Activated CD4-positive, alpha-beta T cell treated with anti-CD3 and anti-CD28 coated beads, Interleukin-2, amount 10 ng/mL, durations not matched to agents 24 days and 14 days (primary cell): ENCODE measurements at regions not wholly inside any gene's neighbourhood (a gene's known extent, or its start where the extent isn't known, plus 50 kb on each side); places are given as distances from the start of the nearest gene placed in this dataset.

Experiments used
- DNase-seq: peaks from one replicate; pipeline ENCODE4 v3.0.0; 2022
- H3K27ac Mint-ChIP-seq: one replicate; pipeline ENCODE4 v1.8.0; 2022; ENCODE audit warnings: mild to moderate bottlenecking, mixed read lengths
- H3K27me3 Mint-ChIP-seq: one replicate; pipeline ENCODE4 v1.8.0; 2022; ENCODE audit warnings: mixed read lengths
- H3K36me3 Mint-ChIP-seq: one replicate; pipeline ENCODE4 v1.8.0; 2022; ENCODE audit warnings: low read depth, mild to moderate bottlenecking, mixed read lengths
- H3K4me1 Mint-ChIP-seq: one replicate; pipeline ENCODE4 v1.8.0; 2021; ENCODE audit warnings: mixed read lengths
- H3K4me3 Mint-ChIP-seq: one replicate; pipeline ENCODE4 v1.8.0; 2022; ENCODE audit warnings: mild to moderate bottlenecking, moderate library complexity, mixed read lengths
- H3K9me3 Mint-ChIP-seq: one replicate; pipeline ENCODE4 v1.8.0; 2021; ENCODE audit warnings: mixed read lengths
- intact Hi-C: fragments of 100-400 bp; cut with micrococcal nuclease; formaldehyde crosslinking; loops from one replicate; pipeline ENCODE4 v1.15.1; 2023

- Mint-ChIP-seq H3K4me3 (no peak overlapping the region), H3K27me3 (peaks cover 2% of the 10 kb centered on the region), H3K36me3 (no peaks in the 10 kb centered on the region), H3K27ac (no peak overlapping the region), H3K4me1 (no peaks in the 10 kb centered on the region), H3K9me3 (no peaks in the 10 kb centered on the region)
- intact Hi-C loops: no loop called here
- no peak for DNase-seq
These were observed 171.5 kb downstream of the RCN1 start for GRCh38 chr11:32262367-32262766.

- no peaks in the 10 kb centered on the region for H3K36me3 Mint-ChIP-seq
- intact Hi-C loops: no loop called here
- peaks cover 3% of the 10 kb centered on the region for H3K4me1 Mint-ChIP-seq
- H3K4me3 Mint-ChIP-seq: no peak overlapping the region
- H3K27ac Mint-ChIP-seq: no peak overlapping the region
- H3K27me3 Mint-ChIP-seq: peaks cover 4% of the 10 kb centered on the region
- no peak for DNase-seq
- no peaks in the 10 kb centered on the region for H3K9me3 Mint-ChIP-seq
These were observed 169.4 kb downstream of the WT1 start for GRCh38 chr11:32265911-32266310.

GRCh38 chr11:32266601-32267000, 168.7 kb downstream of the WT1 start:
- no peaks in the 10 kb centered on the region for H3K36me3 Mint-ChIP-seq
- DNase-seq: no peak
- H3K4me1 Mint-ChIP-seq: peaks cover 3% of the 10 kb centered on the region
- no peak overlapping the region for H3K4me3 Mint-ChIP-seq
- H3K27ac Mint-ChIP-seq: no peak overlapping the region
- no peaks in the 10 kb centered on the region for H3K9me3 Mint-ChIP-seq
- intact Hi-C loops: no loop called here
- peaks cover 4% of the 10 kb centered on the region for H3K27me3 Mint-ChIP-seq

GRCh38 chr11:32267679-32268187, 167.6 kb downstream of the WT1 start:
- Mint-ChIP-seq H3K27me3 (peaks cover 4% of the 10 kb centered on the region), H3K4me3 (no peak overlapping the region), H3K27ac (no peak overlapping the region), H3K4me1 (peaks cover 3% of the 10 kb centered on the region), H3K9me3 (no peaks in the 10 kb centered on the region), H3K36me3 (no peaks in the 10 kb centered on the region)
- intact Hi-C loops: no loop called here
- no peak for DNase-seq

- peaks cover 6% of the 10 kb centered on the region for H3K27me3 Mint-ChIP-seq
- H3K4me3 Mint-ChIP-seq: no peak overlapping the region
- H3K9me3 Mint-ChIP-seq: no peaks in the 10 kb centered on the region
- no peak for DNase-seq
- no peaks in the 10 kb centered on the region for H3K36me3 Mint-ChIP-seq
- intact Hi-C loops: no loop called here
- no peak overlapping the region for H3K27ac Mint-ChIP-seq
- no peaks in the 10 kb centered on the region for H3K4me1 Mint-ChIP-seq
These were observed 161.4 kb downstream of the WT1 start for GRCh38 chr11:32273931-32274330.

- Mint-ChIP-seq H3K27ac (no peak overlapping the region), H3K9me3 (peaks cover 11% of the 10 kb centered on the region), H3K36me3 (no peaks in the 10 kb centered on the region), H3K4me1 (peaks cover 4% of the 10 kb centered on the region), H3K4me3 (no peak overlapping the region), H3K27me3 (peaks cover 6% of the 10 kb centered on the region)
- no peak for DNase-seq
- intact Hi-C loops: no loop called here
These were observed 155.7 kb downstream of the WT1 start for GRCh38 chr11:32279672-32280071.

- Mint-ChIP-seq H3K4me1 (peaks cover 4% of the 10 kb centered on the region), H3K27ac (no peak overlapping the region)
These were observed 155.0 kb downstream of the WT1 start for GRCh38 chr11:32280339-32280738.

GRCh38 chr11:32288276-32288675, 147.1 kb downstream of the WT1 start:
- intact Hi-C loops: no loop called here
- peaks cover 8% of the 10 kb centered on the region for H3K9me3 Mint-ChIP-seq
- H3K27me3 Mint-ChIP-seq: peaks cover 4% of the 10 kb centered on the region
- H3K36me3 Mint-ChIP-seq: no peaks in the 10 kb centered on the region
- no peak for DNase-seq
- no peak overlapping the region for H3K4me3 Mint-ChIP-seq
- H3K4me1 Mint-ChIP-seq: no peaks in the 10 kb centered on the region
- H3K27ac Mint-ChIP-seq: no peak overlapping the region

More at GRCh38 chr11:32280339-32280738, 155.0 kb downstream of the WT1 start:
- DNase-seq: no peak
- Mint-ChIP-seq H3K36me3 (no peaks in the 10 kb centered on the region), H3K27me3 (peaks cover 6% of the 10 kb centered on the region), H3K4me3 (no peak overlapping the region), H3K9me3 (peaks cover 11% of the 10 kb centered on the region)
- intact Hi-C loops: no loop called here

- Mint-ChIP-seq H3K9me3 (no peaks in the 10 kb centered on the region), H3K4me1 (no peaks in the 10 kb centered on the region), H3K4me3 (no peak overlapping the region), H3K27me3 (peaks cover 2% of the 10 kb centered on the region), H3K27ac (no peak overlapping the region), H3K36me3 (no peaks in the 10 kb centered on the region)
- intact Hi-C loops: no loop called here
- DNase-seq: no peak
These were observed 145.6 kb downstream of the WT1 start for GRCh38 chr11:32289701-32290100.

- H3K9me3 Mint-ChIP-seq: no peaks in the 10 kb centered on the region
- peaks cover 2% of the 10 kb centered on the region for H3K27me3 Mint-ChIP-seq
- H3K36me3 Mint-ChIP-seq: no peaks in the 10 kb centered on the region
- H3K4me1 Mint-ChIP-seq: no peaks in the 10 kb centered on the region
- intact Hi-C loops: no loop called here
- H3K4me3 Mint-ChIP-seq: no peak overlapping the region
- no peak overlapping the region for H3K27ac Mint-ChIP-seq
- DNase-seq: no peak
These were observed 144.6 kb downstream of the WT1 start for GRCh38 chr11:32290783-32291182.

- H3K27ac Mint-ChIP-seq: no peak overlapping the region
- H3K36me3 Mint-ChIP-seq: no peaks in the 10 kb centered on the region
- intact Hi-C loops: loop anchor here (1.0 kb wide), 1 partner anchor 245 kb away; no protein-coding TSS in a partner anchor
- peaks cover 6% of the 10 kb centered on the region for H3K27me3 Mint-ChIP-seq
- no peaks in the 10 kb centered on the region for H3K9me3 Mint-ChIP-seq
- H3K4me1 Mint-ChIP-seq: no peaks in the 10 kb centered on the region
- H3K4me3 Mint-ChIP-seq: no peak overlapping the region
- no peak for DNase-seq
These were observed 137.7 kb downstream of the WT1 start for GRCh38 chr11:32297611-32298011.

GRCh38 chr11:32302826-32303225, 132.5 kb downstream of the WT1 start:
- H3K9me3 Mint-ChIP-seq: no peaks in the 10 kb centered on the region
- DNase-seq: no peak
- no peak overlapping the region for H3K27ac Mint-ChIP-seq
- intact Hi-C loops: no loop called here
- no peaks in the 10 kb centered on the region for H3K4me1 Mint-ChIP-seq
- no peaks in the 10 kb centered on the region for H3K36me3 Mint-ChIP-seq
- H3K4me3 Mint-ChIP-seq: no peak overlapping the region
- H3K27me3 Mint-ChIP-seq: no peaks in the 10 kb centered on the region

GRCh38 chr11:32304521-32304920, 130.8 kb downstream of the WT1 start:
- no peak overlapping the region for H3K4me3 Mint-ChIP-seq
- intact Hi-C loops: no loop called here
- no peak for DNase-seq
- no peaks in the 10 kb centered on the region for H3K9me3 Mint-ChIP-seq
- no peak overlapping the region for H3K27ac Mint-ChIP-seq
- H3K36me3 Mint-ChIP-seq: no peaks in the 10 kb centered on the region
- H3K27me3 Mint-ChIP-seq: no peaks in the 10 kb centered on the region
- no peaks in the 10 kb centered on the region for H3K4me1 Mint-ChIP-seq

- intact Hi-C loops: no loop called here
- H3K4me3 Mint-ChIP-seq: no peak overlapping the region
- no peaks in the 10 kb centered on the region for H3K27me3 Mint-ChIP-seq
- DNase-seq: no peak
- H3K4me1 Mint-ChIP-seq: no peaks in the 10 kb centered on the region
- no peaks in the 10 kb centered on the region for H3K9me3 Mint-ChIP-seq
- H3K27ac Mint-ChIP-seq: no peak overlapping the region
- no peaks in the 10 kb centered on the region for H3K36me3 Mint-ChIP-seq
These were observed 129.9 kb downstream of the WT1 start for GRCh38 chr11:32305460-32305859.

- DNase-seq: no peak
- Mint-ChIP-seq H3K27ac (no peak overlapping the region), H3K9me3 (no peaks in the 10 kb centered on the region), H3K36me3 (no peaks in the 10 kb centered on the region), H3K4me3 (no peak overlapping the region), H3K27me3 (peaks cover 4% of the 10 kb centered on the region), H3K4me1 (no peaks in the 10 kb centered on the region)
- intact Hi-C loops: no loop called here
These were observed 127.9 kb downstream of the WT1 start for GRCh38 chr11:32307471-32307870.
